ENCODE measurements at regions not wholly inside any gene's neighbourhood (a gene's known extent, or its start where the extent isn't known, plus 50 kb on each side); places are given as distances from the start of the nearest gene placed in this dataset.
A peak's percentile ranks its signal among the peaks of the same experiment; 100 is the strongest.

- H3K27ac ChIP-seq: no peak overlapping the region
- TF ChIP-seq, protein P1, sequence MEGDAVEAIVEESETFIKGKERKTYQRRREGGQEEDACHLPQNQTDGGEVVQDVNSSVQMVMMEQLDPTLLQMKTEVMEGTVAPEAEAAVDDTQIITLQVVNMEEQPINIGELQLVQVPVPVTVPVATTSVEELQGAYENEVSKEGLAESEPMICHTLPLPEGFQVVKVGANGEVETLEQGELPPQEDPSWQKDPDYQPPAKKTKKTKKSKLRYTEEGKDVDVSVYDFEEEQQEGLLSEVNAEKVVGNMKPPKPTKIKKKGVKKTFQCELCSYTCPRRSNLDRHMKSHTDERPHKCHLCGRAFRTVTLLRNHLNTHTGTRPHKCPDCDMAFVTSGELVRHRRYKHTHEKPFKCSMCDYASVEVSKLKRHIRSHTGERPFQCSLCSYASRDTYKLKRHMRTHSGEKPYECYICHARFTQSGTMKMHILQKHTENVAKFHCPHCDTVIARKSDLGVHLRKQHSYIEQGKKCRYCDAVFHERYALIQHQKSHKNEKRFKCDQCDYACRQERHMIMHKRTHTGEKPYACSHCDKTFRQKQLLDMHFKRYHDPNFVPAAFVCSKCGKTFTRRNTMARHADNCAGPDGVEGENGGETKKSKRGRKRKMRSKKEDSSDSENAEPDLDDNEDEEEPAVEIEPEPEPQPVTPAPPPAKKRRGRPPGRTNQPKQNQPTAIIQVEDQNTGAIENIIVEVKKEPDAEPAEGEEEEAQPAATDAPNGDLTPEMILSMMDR (conservative IDR thresholded peaks at IDR 0.05): no peak
These were observed 167.9 kb upstream of the KCNG1 start for GRCh38 chr20:51190783-51191180.

GRCh38 chr20:51189814-51190782 lies 167.2 kb upstream of the KCNG1 start:
- no peak overlapping the region for H3K27ac ChIP-seq
- TF ChIP-seq, protein P1 (conservative IDR thresholded peaks at IDR 0.05): no peak

- H3K27ac ChIP-seq: no peak overlapping the region
- TF ChIP-seq, protein P1 (conservative IDR thresholded peaks at IDR 0.05): no peak
These were observed 166.0 kb upstream of the KCNG1 start for GRCh38 chr20:51188941-51189340.

- H3K27ac ChIP-seq: peak overlapping the region; percentile 63; the same call in 1 of the 2 replicates
- TF ChIP-seq, protein P1 (conservative IDR thresholded peaks at IDR 0.05): no peak
These were observed 164.4 kb upstream of the KCNG1 start for GRCh38 chr20:51187261-51187660.

DNA sequence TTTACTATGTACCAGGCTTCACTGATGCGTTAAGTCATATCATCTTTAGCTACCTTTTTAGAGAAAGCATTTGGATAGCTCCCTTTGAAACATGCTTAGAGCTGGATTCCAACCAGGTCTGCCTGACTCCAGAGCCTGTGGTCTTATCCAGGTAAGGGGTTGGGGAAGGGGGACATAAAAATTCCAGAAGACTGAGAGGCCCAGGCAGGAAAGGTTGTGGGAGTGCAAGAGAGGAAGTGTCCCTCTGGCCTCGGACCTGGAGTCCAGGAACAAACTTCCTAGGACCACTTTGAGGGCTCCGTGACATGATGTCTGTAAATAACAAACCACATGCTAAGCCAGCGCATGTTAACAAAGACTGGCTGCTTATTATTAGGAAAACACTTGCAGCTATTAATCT lies 163.0 kb upstream of the KCNG1 start:
- TF ChIP-seq, protein P1 (conservative IDR thresholded peaks at IDR 0.05): no peak
- H3K27ac ChIP-seq: peak overlapping the region; percentile 63

- H3K27ac ChIP-seq: peak overlapping the region; percentile 63
- TF ChIP-seq, protein P1 (conservative IDR thresholded peaks at IDR 0.05): no peak
These were observed 162.4 kb upstream of the KCNG1 start for GRCh38 chr20:51185277-51185676.

GRCh38 chr20:51184289-51184688 lies 161.4 kb upstream of the KCNG1 start:
- TF ChIP-seq, protein P1 (conservative IDR thresholded peaks at IDR 0.05): no peak
- no peak overlapping the region for H3K27ac ChIP-seq

All from VCaP (cell line).